Suprapubic skin (tissue), 4 donors: ENCODE measurements at regions not wholly inside any gene's neighbourhood (a gene's known extent, or its start where the extent isn't known, plus 50 kb on each side); places are given as distances from the start of the nearest gene placed in this dataset.
"Not testable (repeated sequence)": the region's sequence is repeated elsewhere in the genome, so short reads cannot be mapped to it uniquely, and the experiment has no call there.

ENCODE experiments used
- DNase-seq, 2 donors: peaks; one replicate each; pipeline ENCODE4 v3.0.0-alpha.2; 2019; ENCODE audit warnings: low spot score in 2 of 2
- H3K27ac ChIP-seq: fragments of 200-600 bp; sonication (generic); one replicate; pipeline ENCODE4 v1.5.1; 2019
- H3K27me3 ChIP-seq: fragments of 200-600 bp; sonication (generic); one replicate; pipeline ENCODE4 v1.5.1; 2019
- H3K36me3 ChIP-seq: fragments of 200-600 bp; sonication (generic); one replicate; pipeline ENCODE4 v1.5.1; 2019
- H3K4me1 ChIP-seq: fragments of 200-600 bp; sonication (generic); one replicate; pipeline ENCODE4 v1.5.1; 2019
- H3K4me3 ChIP-seq: fragments of 200-600 bp; sonication (generic); one replicate; pipeline ENCODE4 v1.5.1; 2019; ENCODE audit warnings: mild to moderate bottlenecking
- H3K9me3 ChIP-seq: fragments of 200-600 bp; sonication (generic); one replicate; pipeline ENCODE4 v1.5.1; 2019
- CTCF ChIP-seq, 2 donors: fragments of 200-600 bp in 1 of 2; fragments of 450-650 bp in 1 of 2; sonication (generic) in 1 of 2; IDR thresholded peaks; one replicate each; pipeline ENCODE4 v1.5.1; 2016 to 2019; ENCODE audit warnings: antibody characterized with exemption in 2 of 2, mild to moderate bottlenecking in 1 of 2, moderate library complexity in 1 of 2
- EP300 ChIP-seq: sonication (generic); formaldehyde crosslinking; IDR thresholded peaks from one replicate; pipeline ENCODE4 v1.6.1; 2017; ENCODE audit warnings: antibody characterized with exemption
- POLR2A ChIP-seq, 2 donors: fragments of 450-650 bp; IDR thresholded peaks; one replicate each; pipeline ENCODE4 v1.6.1; 2017; ENCODE audit warnings: antibody characterized with exemption in 2 of 2, mild to moderate bottlenecking in 2 of 2, moderate library complexity in 2 of 2
- POLR2AphosphoS5 ChIP-seq, 3 donors: sonication (generic); formaldehyde crosslinking; IDR thresholded peaks; one replicate each; pipeline ENCODE4 v1.6.1; 2017; ENCODE audit warnings: antibody characterized with exemption in 3 of 3
- WGBS: methylation state at CpG from one replicate; pipeline ENCODE4 v1.1.5; 2018; 5-methylcytosine and 5-hydroxymethylcytosine counted together

GRCh38 chr10:11685787-11686218 is 56.4 kb upstream of the ECHDC3 start:
- peak overlapping the region; percentile 37 for H3K4me3 ChIP-seq
- peak overlapping the region; percentile 83 for H3K27ac ChIP-seq
- no peaks in the 10 kb centered on the region for H3K9me3 ChIP-seq
- TF ChIP-seq EP300: no peak
- TF ChIP-seq POLR2A (IDR thresholded peaks at IDR 0.05): no peak
- TF ChIP-seq CTCF (IDR thresholded peaks at IDR 0.05): no peak
- TF ChIP-seq POLR2AphosphoS5 (IDR thresholded peaks at IDR 0.05): no peak
- H3K27me3 ChIP-seq: peaks cover 5% of the 10 kb centered on the region
- H3K4me1 ChIP-seq: peaks cover 39% of the 10 kb centered on the region
- peak in 1 of 2 donors; percentile 83 for DNase-seq
- H3K36me3 ChIP-seq: no peaks in the 10 kb centered on the region
- WGBS: 20% methylated on average over 7 of the region's 7 CpGs

GRCh38 chr10:11684717-11685645 is 57.2 kb upstream of the ECHDC3 start:
- Histone ChIP-seq H3K27me3 (peaks cover 4% of the 10 kb centered on the region), H3K4me3 (peak overlapping the region; percentile 37)

GRCh38 chr10:11684341-11684716 is 57.9 kb upstream of the ECHDC3 start:
- H3K4me3 ChIP-seq: peak overlapping the region; percentile 37
- not testable (repeated sequence) for H3K36me3 ChIP-seq, H3K27me3 ChIP-seq, H3K9me3 ChIP-seq, DNase-seq
- 76% methylated on average over 4 of the region's 4 CpGs for WGBS
- peaks cover 39% of the 10 kb centered on the region for H3K4me1 ChIP-seq
- H3K27ac ChIP-seq: peak overlapping the region; percentile 83

More at GRCh38 chr10:11684717-11685645, 57.2 kb upstream of the ECHDC3 start:
- Histone ChIP-seq H3K36me3 (no peaks in the 10 kb centered on the region), H3K27ac (peak overlapping the region; percentile 83), H3K4me1 (peaks cover 39% of the 10 kb centered on the region), H3K9me3 (no peaks in the 10 kb centered on the region)
- TF ChIP-seq EP300 (no peak), CTCF (IDR thresholded peaks at IDR 0.05) (no peak), POLR2AphosphoS5 (IDR thresholded peaks at IDR 0.05) (peak in 1 of 3 donors; percentile 15), POLR2A (IDR thresholded peaks at IDR 0.05) (no peak)
- 16% methylated on average over 26 of the region's 26 CpGs for WGBS
- peak; percentile 84 to 88 for DNase-seq

- Histone ChIP-seq H3K36me3 (no peaks in the 10 kb centered on the region), H3K9me3 (no peaks in the 10 kb centered on the region), H3K27me3 (peaks cover 8% of the 10 kb centered on the region), H3K4me3 (no peak overlapping the region), H3K4me1 (peaks cover 39% of the 10 kb centered on the region), H3K27ac (peak overlapping the region; percentile 83)
- DNase-seq: no peak
- TF ChIP-seq POLR2AphosphoS5 (IDR thresholded peaks at IDR 0.05): no peak
- no peak for TF ChIP-seq CTCF (IDR thresholded peaks at IDR 0.05)
- 89% methylated on average over 14 of the region's 14 CpGs for WGBS
Measured at GRCh38 chr10:11683529-11684320, 58.5 kb upstream of the ECHDC3 start.

DNA sequence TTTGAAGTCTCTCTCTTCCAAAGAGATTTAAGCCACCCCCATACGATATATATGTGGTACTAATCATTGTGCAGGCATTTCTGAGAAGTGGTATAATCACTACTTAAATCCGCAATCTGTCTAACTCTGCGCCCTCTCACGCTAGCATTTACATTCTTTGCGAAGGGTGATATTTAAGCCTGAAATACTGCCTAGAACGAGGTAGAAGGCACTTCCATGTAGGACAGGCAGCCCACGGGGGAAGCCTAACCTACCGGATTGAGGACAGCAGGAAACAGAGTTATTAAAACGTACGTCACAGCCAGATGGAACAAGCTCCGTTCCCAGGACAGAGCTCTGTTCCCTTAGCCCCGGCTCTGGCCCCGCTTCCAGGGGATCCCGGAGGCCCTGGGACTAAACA is 59.3 kb upstream of the ECHDC3 start:
- no peaks in the 10 kb centered on the region for H3K9me3 ChIP-seq
- TF ChIP-seq POLR2A (IDR thresholded peaks at IDR 0.05) (no peak), EP300 (no peak), POLR2AphosphoS5 (IDR thresholded peaks at IDR 0.05) (no peak), CTCF (IDR thresholded peaks at IDR 0.05) (no peak)
- no peaks in the 10 kb centered on the region for H3K36me3 ChIP-seq
- peaks cover 8% of the 10 kb centered on the region for H3K27me3 ChIP-seq
- WGBS: 75% methylated on average over 14 of the region's 14 CpGs
- peaks cover 33% of the 10 kb centered on the region for H3K4me1 ChIP-seq
- no peak overlapping the region for H3K27ac ChIP-seq
- H3K4me3 ChIP-seq: no peak overlapping the region
- DNase-seq: no peak
